Keratinocyte (primary cell): ENCODE measurements at regions not wholly inside any gene's neighbourhood (a gene's known extent, or its start where the extent isn't known, plus 50 kb on each side); places are given as distances from the start of the nearest gene placed in this dataset.
"Not testable (repeated sequence)": the region's sequence is repeated elsewhere in the genome, so short reads cannot be mapped to it uniquely, and the experiment has no call there.

Experiments used
- DNase-seq: peaks from one replicate; pipeline ENCODE4 v3.0.0-alpha.2; 2011; ENCODE audit warnings: low read depth, missing footprints, low spot score
- FAIRE-seq: peaks from 2 replicates; lab custom pipeline; 2011; peaks lifted over from hg19 to GRCh38; lab: Jason Lieb, UNC
- H2AFZ ChIP-seq: 2 replicates; pipeline ENCODE4 v1.6.0; 2012; ENCODE audit warnings: low read length, control low read depth, inconsistent platforms; ENCODE audit not compliant: control insufficient read depth
- H3K27ac ChIP-seq: 2 replicates; pipeline ENCODE4 v1.5.1; 2011; ENCODE audit warnings: low read length; ENCODE audit not compliant: control insufficient read depth, insufficient read depth
- H3K27me3 ChIP-seq: 3 replicates; pipeline ENCODE4 v1.6.0; 2011; ENCODE audit warnings: low read length; ENCODE audit not compliant: control insufficient read depth, insufficient read depth; ENCODE audit errors: extremely low read depth
- H3K36me3 ChIP-seq, 2 experiments: 2 replicates in 1 of 2; 3 replicates in 1 of 2; pipeline ENCODE4 v1.5.1; 2011; ENCODE audit warnings: low read length in 2 of 2, mild to moderate bottlenecking in 1 of 2; ENCODE audit not compliant: control insufficient read depth in 2 of 2, insufficient read depth in 2 of 2; ENCODE audit errors: extremely low read depth in 1 of 2
- H3K4me1 ChIP-seq: 3 replicates; pipeline ENCODE4 v1.5.1; 2011; ENCODE audit warnings: low read length; ENCODE audit not compliant: control insufficient read depth, insufficient read depth; ENCODE audit errors: extremely low read depth
- H3K4me2 ChIP-seq: 3 replicates; pipeline ENCODE4 v1.6.0; 2011; ENCODE audit warnings: low read depth, low read length; ENCODE audit not compliant: control insufficient read depth, insufficient read depth; ENCODE audit errors: extremely low read depth
- H3K4me3 ChIP-seq, 3 experiments: fragments of 200-600 bp in 1 of 3; sonication (generic) in 1 of 3; 2 replicates in 2 of 3; 3 replicates in 1 of 3; pipeline ENCODE4 v1.5.1; 2011 to 2016; ENCODE audit warnings: low read length in 3 of 3, mild to moderate bottlenecking in 3 of 3, control low read depth in 2 of 3, inconsistent platforms in 1 of 3, low read depth in 1 of 3, mixed read lengths in 1 of 3, mixed run types in 1 of 3, moderate library complexity in 1 of 3; ENCODE audit not compliant: control insufficient read depth in 2 of 3, insufficient read depth in 2 of 3; ENCODE audit errors: extremely low read depth in 1 of 3
- H3K79me2 ChIP-seq: 2 replicates; pipeline ENCODE4 v1.6.0; 2012; ENCODE audit warnings: low read length; ENCODE audit not compliant: control insufficient read depth, insufficient read depth
- H3K9ac ChIP-seq: 3 replicates; pipeline ENCODE4 v1.6.0; 2011; ENCODE audit warnings: low read length; ENCODE audit not compliant: control insufficient read depth, insufficient read depth; ENCODE audit errors: extremely low read depth
- H3K9me1 ChIP-seq: 3 replicates; pipeline ENCODE4 v1.6.0; 2011; ENCODE audit warnings: low read length; ENCODE audit not compliant: control insufficient read depth, insufficient read depth; ENCODE audit errors: extremely low read depth
- H3K9me3 ChIP-seq: 2 replicates; pipeline ENCODE4 v1.5.1; 2012; ENCODE audit warnings: low read depth, low read length; ENCODE audit not compliant: control insufficient read depth
- H4K20me1 ChIP-seq: 3 replicates; pipeline ENCODE4 v1.6.0; 2011; ENCODE audit warnings: low read length; ENCODE audit not compliant: control insufficient read depth, insufficient read depth; ENCODE audit errors: extremely low read depth
- CTCF ChIP-seq, 3 experiments: IDR thresholded peaks in 1 of 3; conservative IDR thresholded peaks in 1 of 3; optimal IDR thresholded peaks in 1 of 3; 2 replicates in 2 of 3; 3 replicates in 1 of 3; pipeline versions ENCODE3 to v1.5.1; 2011; ENCODE audit warnings: low read length in 3 of 3, mild to moderate bottlenecking in 3 of 3, moderate library complexity in 2 of 3, control low read depth in 1 of 3, inconsistent platforms in 1 of 3; ENCODE audit not compliant: insufficient read depth in 2 of 3; ENCODE audit errors: extremely low read depth in 1 of 3
- EZH2 ChIP-seq: IDR thresholded peaks from one replicate; pipeline ENCODE4 v1.6.1; 2012; ENCODE audit warnings: inconsistent platforms, mild to moderate bottlenecking, low read length, moderate library complexity
- dilution Hi-C: fragments of 300-500 bp; cut with MboI; formaldehyde crosslinking; loops from one replicate; pipeline ENCODE4 v1.7.0; 2020; ENCODE audit warnings: low sequenced_read_pairs; ENCODE audit not compliant: extremely low pct_ligation_motif_present

DNA sequence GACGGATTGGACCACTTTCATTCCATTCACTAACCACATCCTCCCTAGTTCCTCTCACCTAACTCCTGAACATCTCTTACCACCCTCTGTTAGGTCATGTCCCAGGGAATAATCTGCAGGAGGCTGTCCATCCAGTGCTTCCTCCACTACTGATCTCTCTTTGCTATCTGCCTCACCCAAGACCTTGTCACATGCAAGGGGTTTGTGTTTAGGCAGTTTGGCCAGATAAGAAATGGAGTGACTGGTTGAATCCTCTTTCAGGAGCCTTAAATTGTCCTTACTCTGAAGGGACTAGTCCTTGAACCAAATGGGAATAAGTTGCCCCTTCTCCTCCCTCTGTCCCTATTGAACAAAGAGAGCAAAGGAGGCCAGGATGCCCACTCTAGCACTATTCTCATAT, 249.2 kb upstream of the BTG1 start:
- Histone ChIP-seq H3K79me2 (no peaks in the 10 kb centered on the region), H3K4me2 (no peak overlapping the region), H4K20me1 (no peaks in the 10 kb centered on the region), H3K36me3 (no peaks in the 10 kb centered on the region), H3K9me1 (no peaks in the 10 kb centered on the region), H3K4me1 (peaks cover 18% of the 10 kb centered on the region), H3K4me3 (no peak overlapping the region), H3K27me3 (no peaks in the 10 kb centered on the region), H3K9me3 (peaks cover 2% of the 10 kb centered on the region), H3K27ac (no peak overlapping the region), H3K9ac (no peak overlapping the region), H2AFZ (no peak overlapping the region)
- TF ChIP-seq EZH2 (no peak), CTCF (optimal IDR thresholded peaks at IDR 0.05 in 1 of 3, IDR thresholded peaks at IDR 0.05 in 1 of 3, conservative IDR thresholded peaks at IDR 0.05 in 1 of 3; ENCODE audit: extremely low read depth in 1 of 3, insufficient read depth in 2 of 3, low read length in 3 of 3) (no peak)
- DNase-seq (no peak), FAIRE-seq (no peak)
- dilution Hi-C loops, result no loop called here

DNA sequence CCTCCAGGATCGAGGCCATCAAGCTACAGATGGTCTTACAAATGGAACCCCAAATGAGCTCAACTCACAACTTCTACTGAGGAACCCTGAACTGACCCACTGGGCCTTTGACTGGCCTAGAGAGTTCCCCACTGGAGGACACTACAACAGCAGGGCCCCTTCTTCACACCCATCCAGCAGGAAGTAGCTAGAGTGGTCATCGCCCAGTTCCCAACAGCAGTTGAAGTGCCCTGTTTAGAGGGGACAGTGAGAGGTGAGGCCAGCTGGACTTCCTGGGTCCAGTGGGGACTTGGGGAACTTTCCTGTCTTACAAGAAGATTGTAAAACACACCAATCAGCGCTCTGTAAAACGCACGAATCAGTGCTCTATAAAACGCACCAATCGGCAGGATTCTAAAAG, 247.9 kb upstream of the BTG1 start:
- TF ChIP-seq CTCF (optimal IDR thresholded peaks at IDR 0.05 in 1 of 3, IDR thresholded peaks at IDR 0.05 in 1 of 3, conservative IDR thresholded peaks at IDR 0.05 in 1 of 3; ENCODE audit: extremely low read depth in 1 of 3, insufficient read depth in 2 of 3, low read length in 3 of 3), result no peak
- TF ChIP-seq EZH2, result no peak
- Histone ChIP-seq H3K27ac (no peak overlapping the region), H3K9me3 (peaks cover 2% of the 10 kb centered on the region), H3K27me3 (no peaks in the 10 kb centered on the region), H3K4me2 (no peak overlapping the region), H3K79me2 (no peaks in the 10 kb centered on the region), H3K9ac (no peak overlapping the region), H4K20me1 (no peaks in the 10 kb centered on the region), H3K9me1 (no peaks in the 10 kb centered on the region), H3K4me3 (no peak overlapping the region), H3K36me3 (no peaks in the 10 kb centered on the region), H3K4me1 (peaks cover 18% of the 10 kb centered on the region), H2AFZ (no peak overlapping the region)
- DNase-seq (no peak), FAIRE-seq (no peak)
- dilution Hi-C loops, result no loop called here

- H3K9ac ChIP-seq, H3K9me3 ChIP-seq, dilution Hi-C loops, H3K9me1 ChIP-seq, H3K4me1 ChIP-seq, H2AFZ ChIP-seq, H3K27me3 ChIP-seq, DNase-seq, FAIRE-seq, H3K36me3 ChIP-seq, H3K79me2 ChIP-seq, H3K4me2 ChIP-seq, H3K4me3 ChIP-seq, H4K20me1 ChIP-seq, H3K27ac ChIP-seq: not testable (repeated sequence)
Observed at GRCh38 chr12:92391726-92392125, 246.1 kb upstream of the BTG1 start.
